ENCODE measurements at regions not wholly inside any gene's neighbourhood (a gene's known extent, or its start where the extent isn't known, plus 50 kb on each side); places are given as distances from the start of the nearest gene placed in this dataset.

DNA sequence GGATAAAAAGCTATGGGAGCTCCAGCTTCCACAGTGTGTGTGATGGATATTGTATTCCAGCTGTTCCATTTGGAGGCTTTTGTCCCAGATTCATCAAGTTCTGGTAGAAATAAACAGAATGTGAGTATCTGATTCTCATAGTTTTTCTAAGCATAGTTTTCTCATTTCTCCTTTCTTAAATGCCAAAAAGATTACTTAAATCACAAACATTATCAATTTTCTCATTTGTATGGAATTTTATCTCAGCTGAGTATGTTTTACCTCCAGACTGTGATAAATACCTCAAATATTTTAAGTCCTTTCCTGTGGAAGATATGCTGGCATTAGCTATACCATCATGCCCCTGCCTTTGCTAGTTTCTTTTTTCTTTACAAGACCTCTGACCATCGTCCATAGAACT lies 767.3 kb downstream of the TFAP2A start:
- no peak for DNase-seq

DNA sequence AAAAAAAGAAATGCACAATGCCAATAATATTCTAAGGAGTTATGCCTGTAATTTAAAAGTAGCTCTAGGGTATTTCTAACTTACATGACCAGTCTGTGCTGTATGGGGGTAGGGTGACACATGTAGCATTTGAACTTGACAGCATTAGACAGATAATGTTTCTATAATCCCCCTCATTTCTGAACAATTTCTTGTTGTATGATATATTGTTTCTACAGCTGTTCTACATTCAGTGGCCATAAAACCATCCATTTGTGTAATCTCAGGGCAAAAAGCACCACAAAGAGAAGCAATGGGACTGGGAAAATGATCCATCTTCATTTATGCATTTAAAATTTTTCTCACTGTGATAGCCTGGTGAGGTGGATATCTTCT lies 767.8 kb downstream of the TFAP2A start:
- no peak for DNase-seq

DNA sequence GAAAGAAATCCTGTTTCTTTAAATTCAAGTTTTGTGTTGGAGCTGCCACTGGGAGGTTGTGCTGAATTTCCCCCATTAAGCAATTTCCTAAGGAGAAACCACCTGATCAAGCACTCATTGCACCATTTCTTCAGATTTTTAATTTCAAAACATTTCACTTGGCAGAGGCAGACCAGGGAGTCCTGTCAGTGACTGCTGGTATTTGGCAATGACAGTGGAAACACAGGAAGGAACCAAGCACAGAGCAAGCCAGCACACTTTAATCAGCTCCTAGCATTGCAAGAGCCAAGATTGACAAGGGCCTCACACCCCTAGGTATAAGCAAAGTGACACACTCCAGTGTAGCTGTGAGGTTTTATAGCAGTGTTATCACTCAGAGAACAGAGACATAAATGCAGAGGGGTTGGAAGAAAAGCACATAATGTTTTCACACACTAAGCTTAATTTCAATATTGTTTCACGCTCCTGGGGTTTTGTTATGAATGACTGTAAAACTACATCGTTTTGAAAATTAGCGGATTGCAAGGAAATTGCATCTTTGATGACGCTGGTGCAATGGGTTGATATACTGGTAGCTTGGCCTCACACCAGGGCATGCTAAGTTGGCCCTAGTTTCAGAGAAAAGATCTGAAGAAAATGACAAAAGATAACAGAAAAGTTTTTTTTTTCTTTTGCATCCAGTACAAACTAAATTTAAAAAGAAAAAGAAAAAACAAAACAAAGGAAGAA lies 768.4 kb downstream of the TFAP2A start:
- DNase-seq, result no peak

DNA sequence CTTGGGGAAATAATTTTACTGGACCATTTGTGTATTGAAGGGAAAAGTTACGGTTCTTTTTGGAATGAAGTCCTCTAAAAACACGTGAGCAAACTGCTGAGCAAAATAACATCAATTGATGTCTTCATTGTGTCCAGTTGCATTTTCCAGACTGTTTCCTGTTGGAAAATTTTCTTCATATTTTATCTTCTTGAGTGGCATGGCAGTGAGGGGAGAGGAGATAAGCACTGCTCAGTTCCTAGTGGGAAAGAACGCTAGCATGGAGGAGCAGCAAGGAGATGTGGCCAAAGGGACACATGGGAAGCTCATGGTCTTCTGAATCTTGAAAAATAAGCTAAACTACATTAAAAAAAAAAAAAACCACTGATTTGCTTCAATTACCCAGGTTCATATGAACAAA lies 776.0 kb downstream of the TFAP2A start:
- DNase-seq, result no peak

DNA sequence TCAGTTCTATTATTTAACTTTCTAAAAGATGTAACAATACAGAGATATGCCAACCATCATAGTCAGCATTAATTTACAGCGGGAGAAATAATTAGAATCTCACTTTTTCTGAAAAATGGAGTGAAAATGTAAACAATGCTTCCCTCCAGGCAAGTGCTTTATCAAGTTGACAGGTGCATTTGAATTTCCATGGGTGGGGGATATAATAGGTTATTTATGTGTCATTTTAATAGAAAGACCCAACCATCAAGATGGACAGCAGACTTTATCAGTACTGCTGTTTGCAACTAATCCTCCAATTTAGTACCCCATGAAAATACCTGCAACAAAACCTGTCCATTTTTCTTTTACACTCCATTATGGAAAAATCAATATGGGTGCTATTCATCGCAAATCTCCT lies 780.1 kb downstream of the TFAP2A start:
- DNase-seq, result no peak

DNA sequence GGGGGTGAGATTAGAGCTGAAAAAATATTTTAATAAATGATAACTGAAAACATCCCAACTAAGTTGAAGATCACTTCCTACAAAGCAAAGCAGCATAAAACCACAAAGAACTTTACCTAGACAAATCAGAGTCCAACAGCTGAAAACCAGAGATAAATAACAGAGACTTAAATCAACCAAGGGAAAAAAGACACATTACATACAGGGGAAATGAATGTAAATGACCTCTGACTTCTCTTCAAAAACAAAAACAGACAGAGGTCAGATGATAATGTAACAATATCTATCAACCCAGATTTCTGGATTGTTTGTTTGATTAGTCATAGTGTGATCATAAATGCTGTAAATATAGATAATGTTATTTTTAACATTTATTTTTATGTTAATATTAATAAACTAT lies 782.8 kb downstream of the TFAP2A start:
- DNase-seq, result no peak

DNA sequence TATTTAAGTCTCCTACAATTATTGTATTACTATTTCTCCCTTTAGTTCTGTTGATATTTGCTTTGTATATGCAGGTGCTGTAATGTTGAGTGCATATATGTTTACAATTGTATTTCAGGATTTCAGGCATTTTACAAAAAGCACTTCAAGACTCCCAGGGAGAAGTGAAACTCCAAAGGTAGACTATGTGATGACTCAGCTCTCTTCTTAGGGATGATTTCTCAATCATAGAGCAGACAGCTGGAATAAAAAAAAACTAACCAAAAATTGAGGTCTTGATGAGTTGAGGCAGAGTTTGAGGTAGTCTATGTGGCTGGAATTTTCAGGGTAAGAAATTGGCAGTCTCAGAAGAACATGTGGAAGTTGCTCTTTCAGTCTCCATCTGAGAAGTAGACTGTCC lies 786.1 kb downstream of the TFAP2A start:
- DNase-seq, result no peak

DNA sequence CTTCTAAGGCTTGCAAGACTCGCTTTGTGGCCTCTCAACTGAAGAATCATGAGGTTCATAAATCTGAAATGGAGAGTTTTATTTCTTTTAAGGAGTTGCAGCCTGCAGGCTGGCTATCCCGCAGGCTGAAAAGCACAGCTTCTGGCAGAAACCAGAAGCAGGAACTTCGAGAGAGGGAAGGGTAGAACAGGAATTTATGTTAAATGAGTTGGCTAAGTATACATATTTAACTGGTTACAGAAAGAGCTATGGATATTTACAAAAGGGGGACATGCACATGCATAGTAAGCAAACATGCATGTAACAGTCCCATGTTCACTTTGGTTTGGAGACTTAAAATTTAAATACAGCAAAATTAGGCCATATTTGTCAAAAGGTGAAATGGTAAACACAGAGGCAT lies 787.0 kb downstream of the TFAP2A start:
- DNase-seq, result no peak

DNA sequence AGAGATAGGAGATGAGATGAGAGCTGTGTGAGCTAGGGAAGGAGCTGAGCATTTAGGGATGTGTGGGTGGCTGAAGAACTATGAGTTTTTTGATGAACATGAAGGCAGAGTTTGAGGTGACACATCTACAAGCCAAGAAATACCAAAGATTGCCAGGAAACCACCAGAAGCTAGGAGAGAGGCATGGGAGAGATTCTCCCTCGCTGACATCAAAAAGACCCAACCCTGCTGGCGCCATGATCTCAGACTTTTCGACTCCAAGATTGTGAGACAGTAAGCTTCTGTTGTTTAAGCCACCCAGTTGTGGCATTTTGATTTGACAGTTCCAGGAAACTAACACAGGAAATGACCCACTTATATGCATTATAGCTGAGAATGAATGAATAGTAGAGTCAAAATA lies 790.9 kb downstream of the TFAP2A start:
- DNase-seq, result no peak

DNA sequence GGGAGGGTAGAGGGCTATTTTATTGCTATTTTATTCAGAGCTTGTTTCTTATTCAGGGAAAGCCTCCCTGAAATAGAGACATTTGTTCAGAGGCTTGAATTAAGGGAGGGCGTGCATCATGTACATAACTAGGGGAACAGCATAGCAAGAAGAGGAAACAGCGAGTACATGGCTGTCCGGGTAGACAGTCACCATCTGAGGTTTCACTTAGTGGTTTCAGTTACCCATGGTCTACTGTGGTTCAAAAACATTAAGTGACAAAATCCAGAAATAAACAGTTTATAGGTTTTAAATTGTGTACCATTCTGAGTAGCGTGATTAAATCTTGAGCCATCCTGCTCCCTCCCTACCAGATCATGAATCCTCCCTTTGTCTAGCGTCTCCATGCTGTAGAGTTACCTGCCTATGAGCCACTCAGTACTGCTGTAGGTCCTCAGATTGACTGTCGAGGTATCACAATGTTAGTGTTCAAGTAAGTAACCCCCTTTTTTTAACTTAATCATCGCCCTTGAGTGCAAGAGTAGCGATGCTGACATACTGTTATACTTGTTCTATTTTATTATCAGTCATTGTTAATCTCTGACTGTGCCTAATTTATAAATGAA lies 791.5 kb downstream of the TFAP2A start:
- no peak for DNase-seq

DNA sequence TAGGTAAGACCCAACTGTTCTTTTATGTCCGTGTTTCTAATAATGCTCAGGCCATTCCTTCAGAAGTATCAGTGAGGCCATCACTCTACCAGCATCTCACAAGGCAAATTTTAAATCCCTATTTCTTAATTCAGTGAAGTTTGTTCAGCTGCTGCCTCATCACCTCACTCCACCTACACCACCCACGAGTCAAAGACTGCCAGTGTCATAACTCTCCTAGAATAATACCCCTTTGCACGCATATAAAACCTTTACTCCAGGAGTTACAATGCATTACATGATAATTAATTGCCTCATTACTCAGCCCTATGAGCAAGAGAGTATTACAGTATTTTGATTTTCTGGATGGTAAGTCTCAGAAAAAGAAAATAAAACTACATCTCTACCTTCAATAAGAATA lies 793.6 kb downstream of the TFAP2A start:
- no peak for DNase-seq

DNA sequence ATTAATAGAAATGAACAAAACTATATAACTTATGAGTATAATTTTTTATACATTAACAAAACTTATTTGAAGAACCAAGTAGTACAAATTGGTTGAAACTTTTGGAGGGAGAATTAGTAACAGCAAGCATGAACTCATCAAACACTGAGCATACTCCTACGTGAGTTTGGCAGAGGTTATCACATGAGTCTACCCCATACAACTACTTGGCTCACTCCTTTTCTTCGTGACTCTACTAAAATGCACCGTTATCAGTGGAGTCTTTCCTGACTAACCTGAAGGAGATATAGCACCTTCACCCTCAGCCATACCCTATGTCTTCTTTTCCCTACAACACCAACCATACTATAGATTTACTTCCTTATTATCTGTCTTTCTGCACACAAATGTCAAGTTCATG lies 794.2 kb downstream of the TFAP2A start:
- no peak for DNase-seq

DNA sequence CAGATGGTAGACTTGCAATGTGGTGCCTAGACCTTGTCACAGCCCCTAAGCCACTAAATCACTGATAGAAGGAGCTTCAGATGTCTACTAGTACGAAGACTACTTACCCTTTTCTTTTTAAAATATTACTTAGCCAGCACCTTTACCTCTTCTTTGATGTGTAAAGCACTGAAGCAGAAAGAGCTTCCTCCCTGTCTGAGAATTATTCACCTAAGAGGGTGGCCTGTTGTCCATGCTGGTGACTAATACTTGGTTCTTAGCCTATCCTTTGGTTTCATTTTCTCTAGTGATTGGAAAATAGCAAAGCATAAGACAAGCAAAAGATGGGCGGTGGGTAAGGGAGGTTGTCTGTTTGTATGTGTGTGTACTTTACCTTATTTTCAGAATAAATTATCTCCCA lies 794.6 kb downstream of the TFAP2A start:
- no peak for DNase-seq

DNA sequence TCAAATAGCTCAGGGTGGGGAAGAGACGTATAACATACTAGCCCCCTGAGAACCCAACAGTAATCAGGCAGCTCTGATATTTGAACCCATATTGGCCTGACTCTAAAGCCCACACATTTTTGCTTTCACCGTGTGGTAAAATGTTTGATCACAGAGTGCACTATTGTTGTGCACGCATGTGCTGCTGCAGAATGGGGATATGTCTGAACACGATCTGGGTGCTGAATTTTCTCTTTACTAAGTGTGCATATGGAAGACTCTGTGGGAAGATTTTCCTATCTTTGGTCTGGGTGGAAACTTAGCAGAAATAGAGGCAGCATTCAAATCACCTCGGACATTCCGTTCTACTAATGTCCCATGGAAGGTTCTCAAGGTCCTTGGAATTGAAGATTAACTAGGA lies 800.1 kb downstream of the TFAP2A start:
- no peak for DNase-seq

DNA sequence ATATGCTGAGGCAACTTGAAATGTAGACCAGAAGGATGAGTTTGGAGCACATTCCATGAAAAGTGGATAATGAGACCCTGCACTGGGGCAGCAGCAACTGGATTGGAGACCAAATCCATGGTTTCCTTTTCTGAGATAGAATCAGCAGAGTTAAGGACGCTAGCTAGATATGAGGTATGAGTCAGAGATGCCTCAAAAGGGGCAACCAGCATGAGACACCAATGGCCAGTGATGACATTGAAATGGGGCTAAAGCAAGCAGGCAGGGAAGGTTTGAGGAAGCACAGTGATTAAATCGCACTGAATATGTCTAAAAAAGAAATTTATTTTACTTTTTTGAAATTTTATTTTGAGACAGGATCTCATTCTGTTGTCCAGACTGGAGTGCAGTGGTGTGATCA lies 802.4 kb downstream of the TFAP2A start:
- no peak for DNase-seq

DNA sequence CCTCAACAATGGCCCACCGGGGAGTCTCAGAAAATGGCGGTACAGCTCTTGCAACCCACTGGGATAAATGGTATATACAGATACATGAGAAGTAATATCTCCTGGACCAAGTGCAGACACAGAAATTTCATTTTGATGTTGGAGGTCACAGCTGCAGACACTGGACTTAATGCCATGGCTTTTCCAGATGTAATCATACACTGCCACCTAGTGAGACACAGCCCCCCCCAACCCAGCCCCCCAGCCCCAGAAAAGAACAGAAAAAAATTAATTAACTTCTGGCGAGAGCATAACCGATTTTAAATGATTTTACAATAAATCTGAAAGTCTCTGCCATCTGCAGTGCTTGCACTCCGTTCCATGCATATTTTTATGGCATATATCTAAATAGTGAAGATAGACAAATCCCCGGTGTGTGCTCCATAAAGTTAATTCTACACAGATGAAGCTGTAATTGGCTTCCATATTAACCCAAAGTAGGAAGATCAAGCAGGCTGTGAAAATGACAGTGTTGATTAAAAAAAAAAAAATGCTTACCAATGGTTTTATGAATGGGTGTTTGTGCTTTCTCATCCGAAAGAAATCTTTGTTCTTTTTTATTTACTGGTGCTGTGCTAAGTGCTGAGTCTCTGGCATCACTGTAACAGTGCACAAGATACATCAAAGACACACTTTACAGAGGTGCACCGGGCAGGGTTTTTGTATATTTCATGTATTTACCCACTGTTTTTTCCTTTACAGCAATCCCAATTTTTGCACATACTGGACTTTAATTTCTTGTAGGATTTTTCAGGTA lies 804.1 kb downstream of the TFAP2A start:
- no peak for DNase-seq

DNA sequence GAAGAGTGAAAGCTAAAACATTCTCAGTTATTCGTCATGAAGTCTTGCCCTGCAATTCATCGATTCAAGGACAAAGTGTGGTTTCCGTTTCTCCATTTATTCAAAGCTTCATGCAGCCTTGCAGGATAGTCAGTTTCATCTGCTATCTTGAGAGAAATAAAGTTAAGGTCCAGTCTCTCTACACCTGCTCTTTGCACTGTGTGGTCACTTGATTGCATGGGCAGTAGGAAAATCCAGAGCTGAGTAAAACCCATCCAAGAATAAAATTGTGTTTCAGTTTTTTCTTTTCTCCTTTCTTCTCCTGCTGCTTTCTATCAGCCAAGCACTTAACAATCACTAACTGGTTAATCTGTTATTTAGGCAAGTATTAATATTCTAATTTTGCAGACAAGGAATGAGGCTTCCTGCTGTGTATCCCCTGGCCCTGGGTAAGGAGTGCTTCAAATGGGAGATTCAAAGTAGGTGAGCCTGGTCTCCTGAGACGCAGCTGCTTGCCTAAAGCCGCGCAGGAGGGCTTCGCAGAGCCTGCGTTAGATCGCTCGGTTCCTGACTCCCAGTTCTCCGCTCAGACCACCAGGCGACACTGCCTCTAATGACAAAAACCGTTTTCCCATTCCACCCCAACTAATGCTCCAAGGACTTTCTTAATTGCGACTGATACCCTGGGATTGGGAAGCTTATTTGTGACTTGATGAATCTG lies 808.3 kb downstream of the TFAP2A start:
- DNase-seq, result no peak

DNA sequence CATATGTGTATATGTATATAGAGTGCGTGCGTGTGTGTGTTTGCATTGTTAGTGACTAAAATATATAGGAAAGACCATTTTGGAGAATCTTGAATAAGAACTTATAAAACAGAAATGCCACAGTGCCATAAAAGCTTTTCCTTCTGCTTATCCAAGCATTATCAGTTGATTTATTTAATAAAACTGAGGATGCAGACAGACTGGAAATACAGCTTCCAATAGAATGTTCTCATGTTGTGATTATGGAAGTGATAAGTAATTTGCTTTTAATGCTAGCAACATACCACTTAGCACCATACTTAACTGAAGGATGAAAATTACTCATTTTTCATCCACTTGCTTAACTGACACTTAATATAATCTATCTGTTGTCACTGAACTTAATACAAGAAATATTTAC lies 820.1 kb downstream of the TFAP2A start:
- DNase-seq, result no peak

DNA sequence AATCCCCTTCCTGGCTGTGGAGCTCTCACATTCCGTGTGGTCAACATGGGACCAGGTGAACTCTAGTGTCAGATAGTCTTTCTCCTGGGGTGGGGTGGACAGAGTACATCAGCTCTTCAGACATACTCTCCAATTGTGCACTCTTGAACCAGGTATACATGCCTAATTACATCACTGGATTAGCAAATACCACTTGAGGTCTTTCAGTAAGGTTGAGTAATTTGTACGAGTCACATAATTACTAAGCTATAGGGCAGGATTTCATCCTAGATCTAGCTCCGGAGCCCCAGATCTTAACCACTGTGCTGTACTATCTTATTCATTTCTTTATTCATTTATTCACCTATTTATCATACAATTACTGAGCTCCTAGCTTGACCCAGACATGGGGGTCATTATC lies 821.3 kb downstream of the TFAP2A start:
- DNase-seq, result no peak

DNA sequence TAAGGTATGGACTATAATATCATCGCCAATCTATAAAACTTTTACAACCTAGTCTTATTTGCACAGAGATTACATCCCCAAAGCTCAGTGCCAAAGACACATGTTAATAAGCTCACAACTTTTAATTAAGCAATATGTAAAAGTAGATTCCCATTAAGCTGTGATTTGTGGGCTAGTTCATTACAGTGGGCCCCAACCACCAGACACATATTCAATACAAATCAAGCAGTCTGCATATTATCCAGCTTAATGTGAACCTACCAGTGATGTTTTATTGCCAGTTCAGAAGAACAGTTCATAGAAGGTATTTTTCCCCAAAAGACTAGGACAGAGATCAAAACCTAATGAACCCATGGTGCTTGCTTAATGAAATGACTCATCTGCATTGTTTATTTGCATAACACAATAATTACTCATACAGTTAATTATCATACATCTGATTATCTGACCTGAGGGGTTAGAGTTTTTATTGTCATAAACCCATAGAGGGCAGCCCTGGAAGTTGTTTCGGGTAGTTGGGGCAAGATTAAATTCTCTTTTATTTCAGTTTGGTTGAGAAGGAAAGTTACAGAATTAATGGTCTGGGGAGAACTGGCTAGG lies 831.0 kb downstream of the TFAP2A start:
- DNase-seq, result no peak

DNA sequence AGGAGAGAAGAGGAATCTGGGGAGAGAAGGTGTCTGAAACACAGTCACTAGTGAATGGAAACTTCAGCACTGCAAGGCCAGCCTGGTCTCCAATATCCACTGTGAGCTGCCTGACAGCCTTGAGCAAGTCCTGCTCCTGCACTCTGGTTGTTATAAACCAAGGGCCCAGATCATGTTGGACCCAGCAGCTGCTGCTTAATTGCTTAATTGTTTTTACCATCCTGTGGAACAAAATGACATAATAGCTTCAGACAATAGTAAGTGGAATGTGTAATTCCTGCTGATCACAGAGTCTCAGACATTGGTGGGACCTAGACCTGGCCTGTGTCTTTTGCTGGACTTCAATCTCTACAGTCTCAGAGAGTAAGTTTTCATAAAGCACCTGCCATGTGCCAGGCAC lies 833.7 kb downstream of the TFAP2A start:
- no peak for DNase-seq

DNA sequence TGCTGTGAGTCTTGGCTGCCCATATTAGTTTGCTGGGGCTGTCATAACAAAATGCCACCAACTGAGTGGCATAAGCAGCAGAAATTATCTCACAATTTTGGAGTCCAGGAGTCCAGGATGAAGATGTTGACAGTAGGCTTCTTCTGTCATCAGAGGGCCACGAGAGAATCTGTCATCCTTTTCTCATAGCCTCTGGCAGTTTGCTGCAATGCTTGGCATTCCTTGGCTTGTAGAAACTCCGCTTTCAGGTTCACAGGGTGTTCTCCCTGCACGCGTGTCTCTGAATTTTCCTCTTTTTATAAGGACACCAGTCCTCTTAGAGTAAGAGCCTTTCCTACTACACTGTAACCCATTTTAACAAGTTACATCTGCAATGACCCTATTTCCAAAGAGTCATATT lies 838.4 kb downstream of the TFAP2A start:
- no peak for DNase-seq

DNA sequence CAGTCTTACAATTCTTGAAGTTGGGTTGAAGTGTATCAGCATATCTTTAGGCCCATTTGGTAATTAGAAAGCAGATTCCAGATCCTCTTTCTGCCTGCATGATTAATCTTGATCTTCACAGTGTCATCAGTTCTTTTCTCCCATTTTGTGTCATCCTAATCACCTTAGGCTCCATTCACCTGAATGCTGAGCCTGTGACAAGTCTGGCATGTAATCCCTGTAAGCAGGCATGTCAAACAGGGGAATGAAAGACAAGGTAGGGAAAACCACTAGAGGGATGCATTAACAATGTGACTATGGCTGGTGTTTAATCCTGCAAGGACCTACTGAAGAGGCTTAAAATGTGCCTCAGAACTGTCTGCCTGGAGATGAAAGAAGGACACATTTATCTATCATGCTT lies 848.8 kb downstream of the TFAP2A start:
- DNase-seq, result no peak
